ENCODE measurements at regions not wholly inside any gene's neighbourhood (a gene's known extent, or its start where the extent isn't known, plus 50 kb on each side); places are given as distances from the start of the nearest gene placed in this dataset.

GRCh38 chr1:200354243-200354642 lies 55.6 kb downstream of the ZNF281 start:
- DNase-seq (ENCODE audit: low read depth in 2 of 2), result no peak

GRCh38 chr1:200353232-200353631 lies 56.6 kb downstream of the ZNF281 start:
- DNase-seq (ENCODE audit: low read depth in 2 of 2), result no peak

- DNase-seq (ENCODE audit: low read depth in 2 of 2), result no peak
These were observed 57.8 kb downstream of the ZNF281 start for GRCh38 chr1:200351826-200352549.

- DNase-seq (ENCODE audit: low read depth in 2 of 2), result no peak
These were observed 58.4 kb downstream of the ZNF281 start for GRCh38 chr1:200351425-200351824.

- DNase-seq (ENCODE audit: low read depth in 2 of 2), result no peak
These were observed 63.1 kb downstream of the ZNF281 start for GRCh38 chr1:200346700-200347099.

GRCh38 chr1:200345520-200345919 lies 64.3 kb downstream of the ZNF281 start:
- DNase-seq (ENCODE audit: low read depth in 2 of 2), result no peak

- DNase-seq (ENCODE audit: low read depth in 2 of 2), result no peak
These were observed 66.0 kb downstream of the ZNF281 start for GRCh38 chr1:200343874-200344273.

- no peak for DNase-seq (ENCODE audit: low read depth in 2 of 2)
These were observed 67.1 kb downstream of the ZNF281 start for GRCh38 chr1:200342511-200343311.

GRCh38 chr1:200338451-200338850 lies 71.4 kb downstream of the ZNF281 start:
- DNase-seq (ENCODE audit: low read depth in 2 of 2), result no peak

GRCh38 chr1:200337831-200338230 lies 72.0 kb downstream of the ZNF281 start:
- DNase-seq (ENCODE audit: low read depth in 2 of 2), result no peak

GRCh38 chr1:200337410-200337809 lies 72.4 kb downstream of the ZNF281 start:
- no peak for DNase-seq (ENCODE audit: low read depth in 2 of 2)

GRCh38 chr1:200336901-200337391 lies 72.9 kb downstream of the ZNF281 start:
- no peak for DNase-seq (ENCODE audit: low read depth in 2 of 2)

GRCh38 chr1:200336101-200336845 lies 73.6 kb downstream of the ZNF281 start:
- DNase-seq (ENCODE audit: low read depth in 2 of 2), result no peak

- no peak for DNase-seq (ENCODE audit: low read depth in 2 of 2)
These were observed 75.1 kb downstream of the ZNF281 start for GRCh38 chr1:200334661-200335256.

- DNase-seq (ENCODE audit: low read depth in 2 of 2), result no peak
These were observed 76.5 kb downstream of the ZNF281 start for GRCh38 chr1:200333329-200333728.

GRCh38 chr1:200332716-200333115 lies 77.1 kb downstream of the ZNF281 start:
- no peak for DNase-seq (ENCODE audit: low read depth in 2 of 2)

- DNase-seq (ENCODE audit: low read depth in 2 of 2), result no peak
These were observed 79.0 kb downstream of the ZNF281 start for GRCh38 chr1:200330741-200331428.

- no peak for DNase-seq (ENCODE audit: low read depth in 2 of 2)
These were observed 80.5 kb downstream of the ZNF281 start for GRCh38 chr1:200329208-200329882.

- DNase-seq (ENCODE audit: low read depth in 2 of 2), result no peak
These were observed 81.5 kb downstream of the ZNF281 start for GRCh38 chr1:200328379-200328778.

GRCh38 chr1:200323856-200324400 lies 85.9 kb downstream of the ZNF281 start:
- DNase-seq (ENCODE audit: low read depth in 2 of 2), result no peak
